ENCODE measurements at regions not wholly inside any gene's neighbourhood (a gene's known extent, or its start where the extent isn't known, plus 50 kb on each side); places are given as distances from the start of the nearest gene placed in this dataset.

DNA sequence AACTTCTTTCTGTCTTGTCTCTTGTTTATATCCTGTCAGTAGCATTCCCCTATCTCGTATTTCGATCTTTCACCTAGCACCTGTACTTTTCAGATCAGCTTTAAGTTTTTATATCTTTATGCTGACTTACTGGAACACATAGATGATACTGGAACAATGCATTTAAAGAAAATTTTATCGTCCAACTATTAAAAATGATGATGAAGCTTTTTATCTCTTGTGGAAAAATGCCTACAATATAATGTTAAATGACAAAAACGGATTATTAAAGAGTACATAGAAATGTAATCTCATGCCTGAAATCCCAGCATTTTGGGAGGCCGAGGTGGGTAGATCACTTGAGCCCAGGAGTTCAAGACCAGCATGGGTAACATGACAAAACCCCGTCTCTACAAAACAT, 139.5 kb downstream of the ZPLD1 start:
- ATAC-seq = no peak
- no peak overlapping the region for H3K27ac Mint-ChIP-seq
- H3K27me3 Mint-ChIP-seq = no peaks in the 10 kb centered on the region
- peaks cover 3% of the 10 kb centered on the region for H3K9me3 Mint-ChIP-seq
- H3K36me3 Mint-ChIP-seq = no peaks in the 10 kb centered on the region
- no peak overlapping the region for H3K4me3 Mint-ChIP-seq
- no peaks in the 10 kb centered on the region for H3K4me1 Mint-ChIP-seq (ENCODE audit: low read depth in 2 of 2)
- DNase-seq (ENCODE audit: low spot score) = no peak

DNA sequence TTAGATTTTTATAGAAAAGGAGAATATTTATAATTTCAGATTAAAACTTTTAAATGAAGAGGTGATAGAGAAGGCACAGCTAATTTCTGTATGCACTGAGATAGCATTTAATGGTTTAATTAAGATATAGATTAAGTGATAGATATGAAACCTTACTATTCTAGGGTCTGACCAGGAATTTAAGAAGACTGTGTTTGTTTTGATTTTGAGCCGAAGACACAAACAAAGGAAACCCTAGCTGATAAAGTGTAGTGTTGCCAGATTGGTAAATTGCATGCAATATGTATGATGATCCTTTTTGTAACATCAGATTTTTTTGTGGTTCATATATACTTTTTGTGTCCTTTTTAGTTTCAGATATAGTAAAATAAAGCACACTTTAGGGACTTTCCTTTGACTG, 141.8 kb downstream of the ZPLD1 start:
- Mint-ChIP-seq H3K4me1 (ENCODE audit: low read depth in 2 of 2) (no peaks in the 10 kb centered on the region), H3K36me3 (no peaks in the 10 kb centered on the region), H3K27ac (no peak overlapping the region), H3K9me3 (peaks cover 3% of the 10 kb centered on the region), H3K27me3 (no peaks in the 10 kb centered on the region), H3K4me3 (no peak overlapping the region)
- DNase-seq (ENCODE audit: low spot score) (no peak), ATAC-seq (no peak)

- Mint-ChIP-seq H3K4me3 (no peak overlapping the region), H3K36me3 (no peaks in the 10 kb centered on the region), H3K9me3 (peaks cover 3% of the 10 kb centered on the region), H3K27ac (no peak overlapping the region), H3K27me3 (no peaks in the 10 kb centered on the region), H3K4me1 (ENCODE audit: low read depth in 2 of 2) (no peaks in the 10 kb centered on the region)
- DNase-seq (ENCODE audit: low spot score) (no peak), ATAC-seq (no peak)
Observed at GRCh38 chr3:102577082-102577789, 142.4 kb downstream of the ZPLD1 start.

DNA sequence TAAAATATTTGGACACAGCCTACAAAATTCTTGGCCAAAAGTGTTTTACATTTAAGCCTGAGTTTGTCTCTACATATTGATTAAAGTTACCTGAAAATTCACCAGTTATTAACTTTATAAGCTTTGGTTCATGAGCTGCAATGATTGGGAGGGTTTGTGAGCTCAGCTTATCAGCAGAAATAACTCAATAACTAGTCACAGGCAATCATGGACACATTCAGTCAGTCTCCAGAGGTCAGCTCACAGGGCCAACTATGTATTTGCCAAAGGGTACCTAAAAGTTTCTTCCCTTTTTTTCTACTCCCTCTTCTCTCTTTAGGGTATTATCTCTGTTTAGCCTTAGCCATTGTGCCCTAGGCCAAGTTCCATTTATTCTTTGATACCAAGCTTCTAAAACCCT, 145.9 kb downstream of the ZPLD1 start:
- H3K27me3 Mint-ChIP-seq = no peaks in the 10 kb centered on the region
- ATAC-seq (no peak), DNase-seq (ENCODE audit: low spot score) (no peak)
- no peaks in the 10 kb centered on the region for H3K36me3 Mint-ChIP-seq
- no peaks in the 10 kb centered on the region for H3K4me1 Mint-ChIP-seq (ENCODE audit: low read depth in 2 of 2)
- H3K9me3 Mint-ChIP-seq = no peaks in the 10 kb centered on the region
- no peak overlapping the region for H3K27ac Mint-ChIP-seq
- H3K4me3 Mint-ChIP-seq = no peak overlapping the region

- H3K9me3 Mint-ChIP-seq = no peaks in the 10 kb centered on the region
- H3K4me1 Mint-ChIP-seq (ENCODE audit: low read depth in 2 of 2) = no peaks in the 10 kb centered on the region
- H3K27me3 Mint-ChIP-seq = no peaks in the 10 kb centered on the region
Observed at GRCh38 chr3:102586485-102586884, 151.7 kb downstream of the ZPLD1 start.

DNA sequence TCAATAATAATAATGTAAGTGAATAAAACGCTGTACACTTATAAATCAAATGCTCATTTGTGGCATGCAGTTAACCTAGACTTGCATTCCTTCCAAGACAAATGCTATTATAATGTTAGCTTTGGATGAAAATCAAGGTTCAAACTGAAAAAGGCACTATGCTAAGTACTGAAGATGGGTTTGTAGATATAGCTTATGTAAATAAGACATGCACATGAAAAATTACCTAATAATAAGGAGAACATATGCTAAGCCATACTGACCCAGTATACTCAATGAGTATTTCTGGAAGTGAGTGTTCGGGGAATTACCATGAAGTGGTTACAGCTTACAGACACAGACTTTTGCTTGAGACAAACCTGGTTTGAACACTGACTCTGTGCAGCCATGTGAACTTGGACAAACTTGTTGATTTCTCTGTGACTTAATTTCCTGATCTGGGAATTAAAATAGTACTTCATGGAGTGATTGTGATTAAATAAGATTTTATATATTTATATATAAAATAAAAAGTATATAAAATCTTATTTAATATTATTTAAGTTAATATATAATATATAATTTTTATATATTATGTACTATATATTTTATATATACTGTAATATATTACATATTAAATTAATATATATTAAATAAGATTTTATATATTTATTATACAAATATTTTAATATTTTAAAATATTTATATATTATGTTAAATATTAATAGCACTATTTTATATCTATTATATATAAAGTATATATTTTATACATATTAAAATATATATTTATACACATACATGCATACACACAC, 159.2 kb downstream of the ZPLD1 start:
- Mint-ChIP-seq H3K27ac (no peak overlapping the region), H3K36me3 (no peaks in the 10 kb centered on the region), H3K9me3 (peaks cover 8% of the 10 kb centered on the region), H3K27me3 (no peaks in the 10 kb centered on the region), H3K4me1 (ENCODE audit: low read depth in 2 of 2) (no peaks in the 10 kb centered on the region), H3K4me3 (no peak overlapping the region)
- ATAC-seq = no peak
- no peak for DNase-seq (ENCODE audit: low spot score)

More at GRCh38 chr3:102586485-102586884, 151.7 kb downstream of the ZPLD1 start:
- no peaks in the 10 kb centered on the region for H3K36me3 Mint-ChIP-seq
- no peak overlapping the region for H3K27ac Mint-ChIP-seq
- no peak for ATAC-seq
- no peak for DNase-seq (ENCODE audit: low spot score)
- no peak overlapping the region for H3K4me3 Mint-ChIP-seq

DNA sequence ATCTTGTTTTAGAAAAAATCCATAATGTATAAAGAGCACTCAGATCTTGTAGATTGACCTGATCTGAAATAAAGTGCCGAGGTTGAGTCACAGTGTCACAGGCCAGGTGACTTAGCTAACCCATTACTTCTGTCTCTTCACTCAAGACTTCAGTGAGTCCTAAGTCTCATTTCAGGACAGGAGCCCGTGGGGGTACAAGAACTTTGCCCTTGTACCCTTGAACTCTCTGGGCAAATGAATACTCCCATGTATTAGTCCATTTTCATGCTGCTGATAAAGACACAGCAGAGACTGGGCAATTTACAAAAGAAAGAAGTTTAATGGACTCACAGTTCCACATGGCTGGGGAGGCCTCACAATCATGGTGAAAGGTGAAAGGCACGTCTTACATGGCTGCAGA, 160.2 kb downstream of the ZPLD1 start:
- ATAC-seq (no peak), DNase-seq (ENCODE audit: low spot score) (no peak)
- Mint-ChIP-seq H3K9me3 (peaks cover 8% of the 10 kb centered on the region), H3K4me3 (no peak overlapping the region), H3K4me1 (ENCODE audit: low read depth in 2 of 2) (no peaks in the 10 kb centered on the region), H3K27ac (no peak overlapping the region), H3K36me3 (no peaks in the 10 kb centered on the region), H3K27me3 (no peaks in the 10 kb centered on the region)

DNA sequence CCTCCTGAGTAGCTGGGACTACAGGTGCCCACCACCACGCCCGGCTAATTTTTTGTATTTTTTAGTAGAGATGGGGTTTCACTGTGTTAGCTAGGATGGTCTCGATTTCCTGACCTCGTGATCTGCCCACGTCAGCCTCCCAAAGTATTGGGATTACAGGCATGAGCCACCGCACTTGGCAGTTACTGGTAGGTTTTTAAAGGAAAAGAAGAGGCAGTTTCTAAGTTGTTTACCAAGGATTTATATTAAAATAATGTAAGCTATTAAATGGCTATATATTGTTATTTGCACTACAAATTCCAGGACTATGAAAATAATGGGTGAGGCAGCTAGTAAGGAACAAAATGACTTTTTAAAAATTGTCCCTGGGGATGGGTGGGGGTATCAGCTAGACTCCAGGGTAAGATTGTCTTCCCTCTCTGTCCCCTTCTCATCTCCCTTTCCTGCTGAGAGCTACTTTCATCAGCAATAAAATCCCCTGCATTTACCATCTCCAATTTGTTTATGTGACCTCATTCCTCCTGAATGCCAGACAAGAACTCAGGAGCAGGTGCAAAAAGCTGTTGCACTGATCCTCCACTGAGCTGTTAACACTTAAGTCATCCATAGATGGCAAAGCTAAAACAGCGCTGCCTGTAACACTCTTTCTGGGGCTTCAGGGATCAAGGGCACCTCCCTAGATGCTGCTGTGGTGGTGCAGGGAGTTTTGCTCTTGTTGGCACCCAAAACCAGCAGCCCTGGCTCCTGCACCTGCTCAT, 165.2 kb downstream of the ZPLD1 start:
- Mint-ChIP-seq H3K9me3 (peaks cover 8% of the 10 kb centered on the region), H3K36me3 (no peaks in the 10 kb centered on the region), H3K4me3 (no peak overlapping the region), H3K4me1 (ENCODE audit: low read depth in 2 of 2) (no peaks in the 10 kb centered on the region), H3K27ac (no peak overlapping the region), H3K27me3 (no peaks in the 10 kb centered on the region)
- DNase-seq (ENCODE audit: low spot score) = no peak
- ATAC-seq = no peak

DNA sequence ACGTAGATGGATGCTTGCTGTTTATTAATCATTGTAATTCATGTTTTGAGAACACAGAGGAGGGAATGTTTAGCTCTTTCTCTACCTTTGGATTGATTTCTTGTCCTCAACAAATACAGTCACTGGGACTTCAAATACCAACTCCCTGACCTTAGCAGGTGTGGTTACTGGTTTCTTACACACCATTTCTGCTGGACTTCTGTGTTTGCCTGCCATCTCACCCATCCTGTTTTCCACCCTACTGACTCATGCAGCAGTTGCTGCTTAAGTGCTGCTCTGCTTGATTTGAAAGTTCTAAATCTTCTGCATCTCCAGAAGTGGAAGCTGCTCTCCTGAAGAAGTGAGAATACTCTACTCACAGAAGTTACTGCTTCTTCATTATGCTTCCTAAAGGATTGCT, 170.3 kb downstream of the ZPLD1 start:
- Mint-ChIP-seq H3K4me3 (no peak overlapping the region), H3K36me3 (no peaks in the 10 kb centered on the region)

DNA sequence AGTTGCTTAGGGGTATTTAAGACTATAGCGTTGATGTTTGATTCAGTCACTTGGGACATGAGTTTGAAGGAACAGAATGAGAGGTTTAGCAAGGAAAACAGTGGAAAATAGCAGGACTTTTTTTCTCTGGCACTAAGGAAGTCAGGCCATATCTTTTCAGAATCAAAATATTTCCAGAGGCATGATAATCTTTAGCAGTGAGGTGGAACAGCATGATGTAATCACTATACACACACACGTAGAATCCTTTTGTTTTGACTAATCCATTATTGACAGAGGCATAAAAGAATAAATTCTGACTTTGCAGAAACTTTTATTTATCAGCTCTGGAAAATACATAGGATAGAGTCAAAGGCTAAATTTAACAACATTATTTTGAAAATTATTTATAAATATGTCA, 174.1 kb downstream of the ZPLD1 start:
- Mint-ChIP-seq H3K9me3 (peaks cover 4% of the 10 kb centered on the region), H3K36me3 (no peaks in the 10 kb centered on the region), H3K27me3 (no peaks in the 10 kb centered on the region), H3K27ac (no peak overlapping the region), H3K4me1 (ENCODE audit: low read depth in 2 of 2) (no peaks in the 10 kb centered on the region), H3K4me3 (no peak overlapping the region)
- DNase-seq (ENCODE audit: low spot score) (no peak), ATAC-seq (no peak)

More for the DNA sequence above, 170.3 kb downstream of the ZPLD1 start:
- no peak for DNase-seq (ENCODE audit: low spot score)
- no peak for ATAC-seq
- Mint-ChIP-seq H3K4me1 (ENCODE audit: low read depth in 2 of 2) (no peaks in the 10 kb centered on the region), H3K27ac (no peak overlapping the region), H3K9me3 (peaks cover 2% of the 10 kb centered on the region), H3K27me3 (no peaks in the 10 kb centered on the region)

- Mint-ChIP-seq H3K36me3 (no peaks in the 10 kb centered on the region), H3K4me1 (ENCODE audit: low read depth in 2 of 2) (no peaks in the 10 kb centered on the region), H3K4me3 (no peak overlapping the region), H3K27me3 (no peaks in the 10 kb centered on the region), H3K9me3 (peaks cover 4% of the 10 kb centered on the region), H3K27ac (no peak overlapping the region)
- no peak for DNase-seq (ENCODE audit: low spot score)
- no peak for ATAC-seq
Observed at GRCh38 chr3:102614021-102614569, 179.3 kb downstream of the ZPLD1 start.

- ATAC-seq (no peak), DNase-seq (ENCODE audit: low spot score) (no peak)
- no peaks in the 10 kb centered on the region for H3K27me3 Mint-ChIP-seq
- peaks cover 4% of the 10 kb centered on the region for H3K9me3 Mint-ChIP-seq
- H3K4me3 Mint-ChIP-seq = no peak overlapping the region
- H3K4me1 Mint-ChIP-seq (ENCODE audit: low read depth in 2 of 2) = no peaks in the 10 kb centered on the region
- no peaks in the 10 kb centered on the region for H3K36me3 Mint-ChIP-seq
- H3K27ac Mint-ChIP-seq = no peak overlapping the region
Observed at GRCh38 chr3:102614585-102614984, 179.8 kb downstream of the ZPLD1 start.

DNA sequence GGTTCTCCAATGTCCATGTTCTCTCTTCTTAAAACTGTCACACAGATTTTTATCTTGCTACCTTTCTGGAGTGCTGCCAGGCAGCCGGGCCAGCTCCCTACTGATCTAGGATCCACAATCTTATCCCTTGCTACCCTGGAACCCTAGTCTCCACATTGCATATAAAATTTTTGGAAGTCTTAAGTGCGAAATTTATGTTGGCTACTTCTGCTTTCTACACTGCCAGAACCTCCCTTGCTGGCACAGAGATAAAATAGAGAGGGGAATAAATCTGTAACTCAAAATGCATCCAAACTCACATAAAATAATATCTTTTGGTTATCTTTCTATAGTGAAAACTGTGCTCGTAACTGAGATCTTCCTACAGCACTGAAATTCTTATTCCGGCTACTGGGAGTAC, 182.6 kb downstream of the ZPLD1 start:
- H3K4me3 Mint-ChIP-seq = no peak overlapping the region
- H3K9me3 Mint-ChIP-seq = peaks cover 8% of the 10 kb centered on the region
- ATAC-seq = no peak
- no peaks in the 10 kb centered on the region for H3K4me1 Mint-ChIP-seq (ENCODE audit: low read depth in 2 of 2)
- H3K36me3 Mint-ChIP-seq = no peaks in the 10 kb centered on the region
- no peak for DNase-seq (ENCODE audit: low spot score)
- H3K27ac Mint-ChIP-seq = no peak overlapping the region
- H3K27me3 Mint-ChIP-seq = no peaks in the 10 kb centered on the region

GRCh38 chr3:102619361-102619760, 184.5 kb downstream of the ZPLD1 start:
- DNase-seq (ENCODE audit: low spot score) (no peak), ATAC-seq (no peak)
- Mint-ChIP-seq H3K4me1 (ENCODE audit: low read depth in 2 of 2) (no peaks in the 10 kb centered on the region), H3K36me3 (no peaks in the 10 kb centered on the region), H3K27ac (no peak overlapping the region), H3K4me3 (no peak overlapping the region), H3K9me3 (peaks cover 8% of the 10 kb centered on the region), H3K27me3 (no peaks in the 10 kb centered on the region)
